ENCODE measurements at regions not wholly inside any gene's neighbourhood (a gene's known extent, or its start where the extent isn't known, plus 50 kb on each side); places are given as distances from the start of the nearest gene placed in this dataset.

DNA sequence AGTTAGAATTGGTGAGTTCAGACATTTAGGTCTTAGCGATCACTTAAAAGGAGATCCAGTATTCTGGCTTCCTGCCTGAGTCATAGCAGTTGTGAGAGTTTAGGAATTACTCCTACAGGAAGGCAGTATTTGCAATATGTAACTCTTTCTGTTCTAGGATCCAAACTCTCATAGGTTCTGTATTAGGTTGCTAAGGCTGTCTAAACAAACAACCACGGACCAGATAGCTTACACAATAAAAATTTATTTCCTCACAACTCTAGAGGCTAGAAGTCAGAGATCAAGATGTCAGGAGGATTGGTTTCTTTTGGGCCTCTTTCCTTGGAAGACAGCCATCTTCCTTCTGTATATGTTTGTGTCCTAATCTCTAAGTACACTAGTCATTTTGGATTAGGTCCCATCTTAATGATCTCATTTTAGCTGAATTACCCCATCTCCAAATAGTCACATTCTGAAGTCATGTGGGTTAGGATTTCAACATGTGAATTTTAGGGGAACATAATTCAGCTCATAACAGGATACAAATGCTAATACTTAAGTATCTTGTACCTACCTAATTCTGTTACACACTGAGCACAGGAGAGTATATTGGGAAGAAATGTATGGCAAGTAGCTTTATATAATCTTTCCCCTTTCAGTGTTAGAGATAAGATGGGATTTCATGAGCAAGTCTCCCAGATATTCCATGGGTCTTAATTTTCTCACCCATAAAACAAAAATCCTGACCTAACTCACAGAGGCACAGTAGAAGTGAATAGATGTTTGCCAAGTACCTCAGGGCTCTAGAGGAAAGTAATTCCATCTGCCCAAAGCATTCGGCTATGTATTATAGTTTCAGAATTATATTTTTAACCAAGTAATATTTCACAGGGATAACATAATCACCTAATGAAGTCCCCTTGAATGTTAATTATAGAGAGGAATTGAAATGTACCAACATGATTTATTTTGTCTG is 144.4 kb downstream of the PTBP2 start:
- 56 to 73% (median 58%) methylated on average over 3 of the region's 3 CpGs for WGBS, 5 donors
- Histone ChIP-seq H3K27ac (peak overlapping the region in 3 of 8 donors; percentile 16 to 32 (median 21)), H3K27me3 (replicated peaks in 1 of 7) (no peaks in the 10 kb centered on the region), H3K4me1 (no peaks in the 10 kb centered on the region), H3K4me3 (no peak overlapping the region), H3K9me3 (peaks cover 0 to 14% (median 3%) of the 10 kb centered on the region in 8 donors), H3K36me3 (no peaks in the 10 kb centered on the region)
- intact Hi-C loops (cut with DNase I; ENCODE audit: low total_unique reads) = no loop called here
- TF ChIP-seq, protein P1, sequence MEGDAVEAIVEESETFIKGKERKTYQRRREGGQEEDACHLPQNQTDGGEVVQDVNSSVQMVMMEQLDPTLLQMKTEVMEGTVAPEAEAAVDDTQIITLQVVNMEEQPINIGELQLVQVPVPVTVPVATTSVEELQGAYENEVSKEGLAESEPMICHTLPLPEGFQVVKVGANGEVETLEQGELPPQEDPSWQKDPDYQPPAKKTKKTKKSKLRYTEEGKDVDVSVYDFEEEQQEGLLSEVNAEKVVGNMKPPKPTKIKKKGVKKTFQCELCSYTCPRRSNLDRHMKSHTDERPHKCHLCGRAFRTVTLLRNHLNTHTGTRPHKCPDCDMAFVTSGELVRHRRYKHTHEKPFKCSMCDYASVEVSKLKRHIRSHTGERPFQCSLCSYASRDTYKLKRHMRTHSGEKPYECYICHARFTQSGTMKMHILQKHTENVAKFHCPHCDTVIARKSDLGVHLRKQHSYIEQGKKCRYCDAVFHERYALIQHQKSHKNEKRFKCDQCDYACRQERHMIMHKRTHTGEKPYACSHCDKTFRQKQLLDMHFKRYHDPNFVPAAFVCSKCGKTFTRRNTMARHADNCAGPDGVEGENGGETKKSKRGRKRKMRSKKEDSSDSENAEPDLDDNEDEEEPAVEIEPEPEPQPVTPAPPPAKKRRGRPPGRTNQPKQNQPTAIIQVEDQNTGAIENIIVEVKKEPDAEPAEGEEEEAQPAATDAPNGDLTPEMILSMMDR (IDR thresholded peaks at IDR 0.05 in 8 of 11, conservative IDR thresholded peaks at IDR 0.05 in 3 of 11) = no peak
- DNase-seq = no peak

DNA sequence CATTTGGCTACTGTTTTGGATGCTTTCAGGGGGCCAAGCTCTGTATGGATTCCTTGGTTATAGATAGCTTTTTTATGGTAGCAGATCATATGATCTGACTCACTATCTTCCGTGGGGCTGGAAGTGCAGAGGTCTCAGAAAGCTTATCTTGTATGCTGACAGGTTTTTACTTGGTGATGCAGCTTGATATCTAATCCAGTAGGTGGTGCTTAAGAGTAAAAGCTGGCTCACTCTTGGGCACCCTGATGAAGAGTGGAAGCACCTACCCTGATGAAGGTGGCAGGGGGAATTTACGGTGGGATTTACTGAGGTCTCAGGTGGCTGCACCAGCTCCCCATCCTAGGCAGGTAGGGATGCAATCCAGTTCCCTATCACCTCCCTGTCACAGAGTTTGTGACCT is 151.2 kb downstream of the PTBP2 start:
- no peak overlapping the region for H3K4me3 ChIP-seq
- WGBS, 5 donors = 67 to 90% (median 84%) methylated on average over 2 of the region's 2 CpGs
- peaks cover 3 to 37% (median 26%) of the 10 kb centered on the region in 8 donors for H3K9me3 ChIP-seq
- H3K27me3 ChIP-seq (replicated peaks in 1 of 7) = no peaks in the 10 kb centered on the region
- H3K27ac ChIP-seq = no peak overlapping the region
- H3K4me1 ChIP-seq = no peaks in the 10 kb centered on the region
- no peak for DNase-seq
- intact Hi-C loops (cut with DNase I; ENCODE audit: low total_unique reads) = no loop called here
- H3K36me3 ChIP-seq = no peaks in the 10 kb centered on the region
- TF ChIP-seq, protein P1 (IDR thresholded peaks at IDR 0.05 in 8 of 11, conservative IDR thresholded peaks at IDR 0.05 in 3 of 11) = no peak
- TF ChIP-seq POLR2AphosphoS5 (IDR thresholded peaks at IDR 0.05) = no peak
- TF ChIP-seq POLR2A (IDR thresholded peaks at IDR 0.05) = no peak

DNA sequence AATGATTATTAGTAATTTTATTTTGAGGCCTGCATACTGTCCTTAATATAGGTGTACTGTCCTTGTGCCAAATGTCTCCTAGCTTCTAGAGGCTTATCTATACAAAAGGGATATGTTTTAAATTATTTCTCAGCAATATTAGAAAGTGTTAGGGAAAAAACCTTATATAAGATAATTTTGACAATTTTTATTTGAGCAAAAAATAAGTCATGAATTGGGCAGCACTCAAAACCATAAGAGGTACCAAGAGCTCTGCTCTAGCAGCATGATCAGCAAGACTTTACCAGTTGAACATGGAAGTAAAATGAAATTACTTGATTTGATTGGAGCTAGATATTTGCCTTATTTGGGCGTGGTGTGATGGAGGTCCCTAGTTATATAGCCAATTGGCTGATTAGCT is 157.1 kb downstream of the PTBP2 start:
- no peak for DNase-seq
- no peak overlapping the region for H3K27ac ChIP-seq
- WGBS, 5 donors = 50 to 74% (median 71%) methylated on average over 1 of the region's 1 CpG
- H3K4me3 ChIP-seq = no peak overlapping the region
- no peaks in the 10 kb centered on the region for H3K27me3 ChIP-seq (replicated peaks in 1 of 7)
- intact Hi-C loops (cut with DNase I; ENCODE audit: low total_unique reads) = no loop called here
- H3K36me3 ChIP-seq = no peaks in the 10 kb centered on the region
- peaks cover 0 to 18% (median 4%) of the 10 kb centered on the region in 8 donors for H3K9me3 ChIP-seq
- TF ChIP-seq, protein P1 (IDR thresholded peaks at IDR 0.05 in 8 of 11, conservative IDR thresholded peaks at IDR 0.05 in 3 of 11) = no peak
- no peak for TF ChIP-seq POLR2A (IDR thresholded peaks at IDR 0.05)
- TF ChIP-seq POLR2AphosphoS5 (IDR thresholded peaks at IDR 0.05) = no peak
- no peaks in the 10 kb centered on the region for H3K4me1 ChIP-seq

DNA sequence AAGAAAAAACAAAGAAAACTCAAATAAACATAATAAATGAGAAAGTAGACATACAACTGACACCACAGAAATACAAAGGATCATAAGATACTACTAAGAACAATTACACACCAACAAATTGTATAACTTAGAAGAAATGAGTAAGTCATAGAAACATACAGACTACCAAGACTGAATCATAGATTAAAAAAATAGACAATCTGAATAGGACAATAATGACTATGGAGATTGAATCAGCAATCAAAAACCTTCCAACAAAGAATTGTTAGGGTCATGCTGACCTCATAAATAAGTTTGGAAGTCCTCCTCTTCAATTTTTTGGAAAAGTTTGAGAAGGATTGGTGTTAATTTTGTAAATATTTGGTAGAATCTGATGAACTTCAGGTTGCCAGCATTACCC is 159.0 kb downstream of the PTBP2 start:
- DNase-seq = no peak
- Histone ChIP-seq H3K27ac (no peak overlapping the region), H3K4me1 (no peaks in the 10 kb centered on the region), H3K9me3 (peaks cover 0 to 15% (median 3%) of the 10 kb centered on the region in 8 donors), H3K4me3 (no peak overlapping the region), H3K27me3 (replicated peaks in 1 of 7) (no peaks in the 10 kb centered on the region), H3K36me3 (no peaks in the 10 kb centered on the region)
- intact Hi-C loops (cut with DNase I; ENCODE audit: low total_unique reads) = no loop called here
- TF ChIP-seq POLR2A (IDR thresholded peaks at IDR 0.05) = no peak
- TF ChIP-seq POLR2AphosphoS5 (IDR thresholded peaks at IDR 0.05) = no peak
- TF ChIP-seq, protein P1 (IDR thresholded peaks at IDR 0.05 in 8 of 11, conservative IDR thresholded peaks at IDR 0.05 in 3 of 11) = no peak

Data from spleen (tissue), 11 donors.